K562 (cell line): ENCODE measurements at regions not wholly inside any gene's neighbourhood (a gene's known extent, or its start where the extent isn't known, plus 50 kb on each side); places are given as distances from the start of the nearest gene placed in this dataset.
A peak's percentile ranks its signal among the peaks of the same experiment; 100 is the strongest.

Source experiments
- ASH1L ChIP-seq: fragments of 450-650 bp; IDR thresholded peaks from 2 replicates; pipeline ENCODE4 v1.6.1; 2018; ENCODE audit warnings: borderline replicate concordance, mild to moderate bottlenecking, low read depth; ENCODE audit not compliant: partially characterized antibody
- BRCA1 ChIP-seq, 2 experiments: fragments of 450-650 bp in 1 of 2; sonication (generic) in 1 of 2; formaldehyde crosslinking in 1 of 2; IDR thresholded peaks; 2 replicates each; pipeline versions ENCODE4 v1.5.0 to v1.6.1; 2017 to 2020; ENCODE audit warnings: mild to moderate bottlenecking in 1 of 2, missing genetic modification reagents in 1 of 2
- BRD9 ChIP-seq: fragments of 450-650 bp; IDR thresholded peaks from 2 replicates; pipeline ENCODE4 v1.6.1; 2018; ENCODE audit warnings: low read depth; ENCODE audit not compliant: partially characterized antibody
- DDX20 ChIP-seq: fragments of 450-650 bp; IDR thresholded peaks from 2 replicates; pipeline ENCODE4 v1.6.1; 2016; ENCODE audit warnings: missing genetic modification characterization, low read depth, mild to moderate bottlenecking, missing compliant biosample characterization, moderate library complexity
- DNMT1 ChIP-seq: fragments of 450-650 bp; IDR thresholded peaks from 2 replicates; pipeline ENCODE4 v1.6.1; 2016; ENCODE audit warnings: antibody characterized with exemption, mild to moderate bottlenecking
- EP300 ChIP-seq: IDR thresholded peaks from 2 replicates; pipeline ENCODE4 v1.6.1; 2012; ENCODE audit warnings: low read length, improper control_type of control experiment
- MCM7 ChIP-seq, 2 experiments: fragments of 450-650 bp; IDR thresholded peaks; 2 replicates each; pipeline ENCODE4 v1.6.1; 2016 to 2018
- MXD1 ChIP-seq: fragments of 250-450 bp; sonication (Bioruptor Pico); IDR thresholded peaks from 2 replicates; pipeline ENCODE4 v1.8.0; 2021; ENCODE audit warnings: borderline replicate concordance, mild to moderate bottlenecking, moderate library complexity; ENCODE audit not compliant: poor library complexity, severe bottlenecking
- NCOA4 ChIP-seq: fragments of 450-650 bp; IDR thresholded peaks from 2 replicates; pipeline ENCODE4 v1.6.1; 2018; ENCODE audit warnings: mild to moderate bottlenecking; ENCODE audit not compliant: partially characterized antibody
- NR2C2 ChIP-seq, 2 experiments: fragments of 200-800 bp in 1 of 2; sonication (Bioruptor generic) in 1 of 2; sonication (generic) in 1 of 2; formaldehyde crosslinking in 1 of 2; IDR thresholded peaks; 2 replicates each; pipeline versions ENCODE4 v1.6.1 to v1.8.0; 2016 to 2022; ENCODE audit warnings: mild to moderate bottlenecking in 1 of 2, missing compliant biosample characterization in 1 of 2, missing genetic modification characterization in 1 of 2, missing genetic modification reagents in 1 of 2
- RNF219 ChIP-seq: fragments of 250-450 bp; sonication (Bioruptor Pico); IDR thresholded peaks from 2 replicates; pipeline ENCODE4 v1.5.0; 2022; ENCODE audit warnings: mild to moderate bottlenecking
- SPI1 ChIP-seq: IDR thresholded peaks from 2 replicates; pipeline ENCODE4 v1.6.1; 2011; ENCODE audit warnings: low read depth, low read length, control low read depth, borderline replicate concordance
- THRB ChIP-seq: fragments of 450-650 bp; formaldehyde crosslinking; conservative IDR thresholded peaks from 2 replicates; pipeline ENCODE4 v1.4.0; 2022; ENCODE audit warnings: mild to moderate bottlenecking, missing genetic modification characterization
- ZBTB9 ChIP-seq: fragments of 450-650 bp; formaldehyde crosslinking; IDR thresholded peaks from 2 replicates; pipeline ENCODE4 v1.4.0; 2020; ENCODE audit warnings: mild to moderate bottlenecking, moderate library complexity
- ZFP91 ChIP-seq: sonication (generic); formaldehyde crosslinking; IDR thresholded peaks from 2 replicates; pipeline ENCODE4 v1.8.0; 2022; ENCODE audit warnings: mild to moderate bottlenecking, missing genetic modification reagents
- ZNF740 ChIP-seq, 3 experiments: fragments of 200-800 bp in 1 of 3; sonication (Bioruptor generic) in 1 of 3; sonication (generic) in 1 of 3; formaldehyde crosslinking in 1 of 3; IDR thresholded peaks; 2 replicates each; pipeline versions ENCODE4 v1.6.1 to v1.8.0; 2016 to 2022; ENCODE audit warnings: mild to moderate bottlenecking in 2 of 3, missing compliant biosample characterization in 2 of 3, missing genetic modification characterization in 2 of 3, missing genetic modification reagents in 1 of 3

GRCh38 chr12:126953365-126953889, 1313.5 kb upstream of the TMEM132C start (continued):
- TF ChIP-seq DDX20 (tag) (peak; percentile 96), RNF219 (CRISPR knock-in tag) (0 out of 2 replicates have a peak, but pooled peaks have one; percentile 48), THRB (CRISPR knock-in tag) (peak; percentile 92), MCM7 (IDR thresholded peaks at IDR 0.05) (no peak), NCOA4 (no peak), SPI1 (no peak), ZFP91 (CRISPR knock-in tag) (no peak), BRCA1 (IDR thresholded peaks at IDR 0.05) (no peak), BRCA1 (CRISPR knock-in tag; IDR thresholded peaks at IDR 0.05) (no peak), NR2C2 (CRISPR knock-in tag; IDR thresholded peaks at IDR 0.05) (no peak), NR2C2 (tag; IDR thresholded peaks at IDR 0.05) (peak; percentile 79), ZBTB9 (CRISPR knock-in tag) (peak; percentile 94), MXD1 (CRISPR knock-in tag) (no peak), ASH1L (no peak), DNMT1 (no peak), EP300 (peak; percentile 71; the same call in 1 of the 2 replicates), ZNF740 (CRISPR knock-in tag; IDR thresholded peaks at IDR 0.05) (no peak), ZNF740 (tag; IDR thresholded peaks at IDR 0.05) (peak in 1 of 2 experiments; percentile 95; a peak in 2 of 4 replicates), BRD9 (no peak)
